HL-60 (cell line): ENCODE measurements at regions not wholly inside any gene's neighbourhood (a gene's known extent, or its start where the extent isn't known, plus 50 kb on each side); places are given as distances from the start of the nearest gene placed in this dataset.

Experiments
- CTCF ChIP-seq: IDR thresholded peaks from one replicate; pipeline ENCODE4 v1.5.1; 2011; ENCODE audit warnings: low read length, control low read depth, inconsistent platforms; ENCODE audit not compliant: insufficient read depth
- GABPA ChIP-seq: IDR thresholded peaks from 2 replicates; pipeline ENCODE4 v1.6.1; 2012; ENCODE audit warnings: low read depth
- POLR2AphosphoS5 ChIP-seq: IDR thresholded peaks from 2 replicates; pipeline ENCODE4 v1.6.1; 2012; ENCODE audit warnings: low read depth
- SPI1 ChIP-seq: IDR thresholded peaks from 2 replicates; pipeline ENCODE4 v1.6.1; 2012; ENCODE audit warnings: low read depth, mild to moderate bottlenecking, borderline replicate concordance
- TF ChIP-seq, protein P1 (sequence below): IDR thresholded peaks from 2 replicates; pipeline ENCODE4 v1.6.1; 2012; ENCODE audit warnings: low read depth; ENCODE audit not compliant: insufficient replicate concordance

GRCh38 chr2:5849562-5849961 is 157.4 kb downstream of the SOX11 start:
- no peak for TF ChIP-seq SPI1
- TF ChIP-seq CTCF = no peak
- TF ChIP-seq GABPA = no peak
- no peak for TF ChIP-seq POLR2AphosphoS5
- TF ChIP-seq, protein P1, sequence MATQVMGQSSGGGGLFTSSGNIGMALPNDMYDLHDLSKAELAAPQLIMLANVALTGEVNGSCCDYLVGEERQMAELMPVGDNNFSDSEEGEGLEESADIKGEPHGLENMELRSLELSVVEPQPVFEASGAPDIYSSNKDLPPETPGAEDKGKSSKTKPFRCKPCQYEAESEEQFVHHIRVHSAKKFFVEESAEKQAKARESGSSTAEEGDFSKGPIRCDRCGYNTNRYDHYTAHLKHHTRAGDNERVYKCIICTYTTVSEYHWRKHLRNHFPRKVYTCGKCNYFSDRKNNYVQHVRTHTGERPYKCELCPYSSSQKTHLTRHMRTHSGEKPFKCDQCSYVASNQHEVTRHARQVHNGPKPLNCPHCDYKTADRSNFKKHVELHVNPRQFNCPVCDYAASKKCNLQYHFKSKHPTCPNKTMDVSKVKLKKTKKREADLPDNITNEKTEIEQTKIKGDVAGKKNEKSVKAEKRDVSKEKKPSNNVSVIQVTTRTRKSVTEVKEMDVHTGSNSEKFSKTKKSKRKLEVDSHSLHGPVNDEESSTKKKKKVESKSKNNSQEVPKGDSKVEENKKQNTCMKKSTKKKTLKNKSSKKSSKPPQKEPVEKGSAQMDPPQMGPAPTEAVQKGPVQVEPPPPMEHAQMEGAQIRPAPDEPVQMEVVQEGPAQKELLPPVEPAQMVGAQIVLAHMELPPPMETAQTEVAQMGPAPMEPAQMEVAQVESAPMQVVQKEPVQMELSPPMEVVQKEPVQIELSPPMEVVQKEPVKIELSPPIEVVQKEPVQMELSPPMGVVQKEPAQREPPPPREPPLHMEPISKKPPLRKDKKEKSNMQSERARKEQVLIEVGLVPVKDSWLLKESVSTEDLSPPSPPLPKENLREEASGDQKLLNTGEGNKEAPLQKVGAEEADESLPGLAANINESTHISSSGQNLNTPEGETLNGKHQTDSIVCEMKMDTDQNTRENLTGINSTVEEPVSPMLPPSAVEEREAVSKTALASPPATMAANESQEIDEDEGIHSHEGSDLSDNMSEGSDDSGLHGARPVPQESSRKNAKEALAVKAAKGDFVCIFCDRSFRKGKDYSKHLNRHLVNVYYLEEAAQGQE = no peak
